Large intestine (tissue), 3 donors: ENCODE measurements at regions not wholly inside any gene's neighbourhood (a gene's known extent, or its start where the extent isn't known, plus 50 kb on each side); places are given as distances from the start of the nearest gene placed in this dataset.

ENCODE experiments used
- DNase-seq, 2 donors: peaks; one replicate each; pipeline versions ENCODE4 v3.0.0 to v3.0.0-alpha.2; 2013
- H3K27ac ChIP-seq: one replicate; pipeline ENCODE4 v1.5.1; 2013; ENCODE audit warnings: low read length
- H3K27me3 ChIP-seq: 2 replicates; pipeline ENCODE4 v1.6.1; 2013; ENCODE audit warnings: low read length; ENCODE audit not compliant: control insufficient read depth, insufficient read depth
- H3K36me3 ChIP-seq: 2 replicates; pipeline ENCODE4 v1.6.1; 2013; ENCODE audit warnings: low read length; ENCODE audit not compliant: control insufficient read depth, insufficient read depth
- H3K4me1 ChIP-seq: one replicate; pipeline ENCODE4 v1.6.1; 2013; ENCODE audit warnings: low read length; ENCODE audit not compliant: control insufficient read depth, insufficient read depth
- H3K4me3 ChIP-seq: one replicate; pipeline ENCODE4 v1.5.1; 2013; ENCODE audit warnings: low read length
- H3K9me3 ChIP-seq: one replicate; pipeline ENCODE4 v1.6.1; 2013; ENCODE audit warnings: mild to moderate bottlenecking, low read depth, low read length, moderate library complexity; ENCODE audit not compliant: control insufficient read depth
- WGBS: methylation state at CpG from one replicate; pipeline ENCODE4 v1.1.5; 2013; ENCODE audit warnings: low lambda C conversion rate; ENCODE audit not compliant: insufficient coverage; 5-methylcytosine and 5-hydroxymethylcytosine counted together

DNA sequence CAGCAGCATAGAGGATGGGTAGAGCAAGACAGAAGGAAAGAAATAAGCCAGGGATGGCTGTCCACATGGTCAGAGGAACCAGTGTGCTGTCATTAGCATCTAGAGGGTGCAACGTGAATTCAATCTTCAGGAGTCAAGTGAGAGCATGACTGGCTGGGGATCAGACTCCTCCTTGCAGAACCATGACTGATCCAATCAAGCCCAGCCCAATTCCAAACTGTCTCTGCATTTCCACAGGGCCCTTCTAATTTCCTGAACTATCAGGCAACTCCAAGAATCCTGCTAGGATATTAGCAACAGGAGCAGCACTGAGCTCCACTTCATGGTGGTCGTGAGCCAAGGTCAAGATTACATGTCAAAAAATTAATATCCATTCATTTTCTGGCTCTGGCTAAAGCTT is 166.8 kb upstream of the CAMK1G start:
- H3K27ac ChIP-seq, result no peak overlapping the region
- no peak for DNase-seq
- no peaks in the 10 kb centered on the region for H3K27me3 ChIP-seq
- H3K36me3 ChIP-seq, result no peaks in the 10 kb centered on the region
- peaks cover 6% of the 10 kb centered on the region for H3K4me1 ChIP-seq
- no peak overlapping the region for H3K4me3 ChIP-seq
- WGBS, result no CpG with 5 or more reads among the region's 2 CpGs
- no peaks in the 10 kb centered on the region for H3K9me3 ChIP-seq

DNA sequence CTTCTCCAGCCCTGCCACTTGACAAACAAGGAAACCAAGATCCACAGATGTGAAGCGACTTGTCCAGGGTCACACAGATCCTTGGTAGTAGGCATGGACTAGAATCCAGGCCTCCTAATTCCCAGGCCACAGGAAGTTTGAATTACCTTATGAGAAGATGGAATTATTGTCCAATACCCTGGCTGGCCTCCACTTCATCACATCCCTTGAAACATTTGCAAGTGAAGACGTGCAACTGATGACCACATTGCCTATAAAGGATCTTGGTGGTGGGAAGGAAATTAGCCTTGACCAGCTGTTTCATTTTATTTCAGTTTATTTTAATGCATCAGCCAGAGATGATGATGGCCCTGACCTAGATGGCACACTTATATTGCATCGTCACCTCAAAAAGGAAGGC is 165.8 kb upstream of the CAMK1G start:
- whole genome bisulfite sequencing, result 83% methylated on average over 1 of the region's 3 CpGs
- no peaks in the 10 kb centered on the region for H3K27me3 ChIP-seq
- DNase-seq, result no peak
- H3K27ac ChIP-seq, result no peak overlapping the region
- no peaks in the 10 kb centered on the region for H3K9me3 ChIP-seq
- no peaks in the 10 kb centered on the region for H3K36me3 ChIP-seq
- peaks cover 11% of the 10 kb centered on the region for H3K4me1 ChIP-seq
- no peak overlapping the region for H3K4me3 ChIP-seq

DNA sequence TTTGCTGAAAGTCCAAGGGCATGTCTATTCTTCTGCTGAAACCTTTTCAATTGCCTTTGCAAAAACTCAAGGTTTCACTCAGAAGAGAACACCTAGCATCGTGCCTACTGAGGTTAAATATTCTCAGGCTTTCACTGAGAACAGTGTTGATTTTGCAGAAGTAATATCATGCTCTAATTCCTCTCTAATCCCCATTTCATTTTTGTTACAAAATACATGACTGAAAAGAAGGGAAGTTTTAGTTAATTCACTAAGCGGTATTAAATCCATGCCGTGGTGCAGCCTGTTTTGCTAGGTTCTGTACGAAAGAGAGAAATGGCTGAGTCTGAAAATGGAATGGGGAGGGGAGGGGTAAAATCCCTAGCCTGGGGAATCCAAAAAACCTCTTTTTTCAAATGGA is 163.2 kb upstream of the CAMK1G start:
- H3K36me3 ChIP-seq, result no peaks in the 10 kb centered on the region
- H3K27ac ChIP-seq, result no peak overlapping the region
- DNase-seq, result no peak
- no peaks in the 10 kb centered on the region for H3K9me3 ChIP-seq
- peaks cover 11% of the 10 kb centered on the region for H3K4me1 ChIP-seq
- WGBS, result 95% methylated on average over 4 of the region's 4 CpGs
- no peak overlapping the region for H3K4me3 ChIP-seq
- no peaks in the 10 kb centered on the region for H3K27me3 ChIP-seq

DNA sequence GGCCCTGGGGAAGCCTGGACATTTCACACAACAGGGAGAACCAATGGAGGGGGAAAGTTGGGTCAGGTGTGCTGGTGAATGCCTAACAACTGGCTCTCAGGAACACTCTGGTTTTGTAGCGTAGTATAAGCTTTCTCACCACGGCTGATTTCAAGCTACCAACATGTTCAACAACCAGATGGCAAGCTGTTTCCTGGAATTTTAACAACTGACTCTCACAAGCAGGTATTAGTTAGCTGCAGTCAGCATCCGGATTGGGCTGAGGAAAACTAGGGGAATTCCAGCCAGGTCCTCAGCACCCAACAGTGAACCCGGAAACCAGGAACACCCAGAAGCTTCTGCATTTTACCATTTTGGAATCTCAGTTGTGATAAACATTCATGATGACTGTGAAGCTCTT is 162.3 kb upstream of the CAMK1G start:
- H3K9me3 ChIP-seq, result no peaks in the 10 kb centered on the region
- no peak overlapping the region for H3K27ac ChIP-seq
- peaks cover 6% of the 10 kb centered on the region for H3K4me1 ChIP-seq
- H3K27me3 ChIP-seq, result no peaks in the 10 kb centered on the region
- no peak overlapping the region for H3K4me3 ChIP-seq
- DNase-seq, result no peak
- H3K36me3 ChIP-seq, result no peaks in the 10 kb centered on the region
- no CpG with 5 or more reads among the region's 4 CpGs for WGBS

DNA sequence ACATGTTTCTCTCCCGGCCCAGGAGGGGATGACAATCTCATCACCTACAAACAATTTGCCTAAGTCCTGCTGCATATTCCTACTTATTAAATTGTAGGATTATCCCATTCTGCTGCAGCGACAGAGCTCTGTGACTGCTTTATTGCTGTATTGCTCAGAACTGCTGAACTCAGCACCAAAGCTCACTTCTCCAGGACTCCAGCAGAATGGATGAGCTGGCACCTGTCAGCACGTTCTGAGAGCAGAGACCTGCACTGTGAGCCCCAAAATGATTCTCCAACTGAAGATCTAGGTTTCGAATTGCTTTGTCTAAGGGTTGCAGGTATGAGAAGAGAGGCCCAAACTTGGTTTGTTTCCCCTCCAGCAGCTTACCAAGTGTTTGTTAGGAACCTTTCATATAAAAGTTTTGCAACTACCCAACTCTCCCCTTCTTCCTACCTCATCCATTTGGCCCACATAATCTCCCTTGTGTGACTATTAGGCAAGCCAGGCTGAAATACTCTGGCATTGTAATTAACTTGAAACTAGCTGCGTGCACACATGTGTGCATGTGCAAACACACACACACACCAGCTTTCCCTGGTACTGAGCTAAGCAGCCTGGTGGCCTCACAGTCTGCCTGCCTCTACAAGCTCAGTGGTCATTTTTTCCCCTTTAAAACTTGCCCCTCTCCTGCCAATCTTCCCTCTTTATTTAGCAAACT is 161.4 kb upstream of the CAMK1G start:
- Histone ChIP-seq H3K9me3 (no peaks in the 10 kb centered on the region), H3K27ac (no peak overlapping the region), H3K27me3 (no peaks in the 10 kb centered on the region), H3K4me1 (peaks cover 6% of the 10 kb centered on the region), H3K4me3 (no peak overlapping the region), H3K36me3 (no peaks in the 10 kb centered on the region)
- WGBS, result no CpG with 5 or more reads among the region's 5 CpGs
- DNase-seq, result peak in 1 of 2 donors; percentile 38

DNA sequence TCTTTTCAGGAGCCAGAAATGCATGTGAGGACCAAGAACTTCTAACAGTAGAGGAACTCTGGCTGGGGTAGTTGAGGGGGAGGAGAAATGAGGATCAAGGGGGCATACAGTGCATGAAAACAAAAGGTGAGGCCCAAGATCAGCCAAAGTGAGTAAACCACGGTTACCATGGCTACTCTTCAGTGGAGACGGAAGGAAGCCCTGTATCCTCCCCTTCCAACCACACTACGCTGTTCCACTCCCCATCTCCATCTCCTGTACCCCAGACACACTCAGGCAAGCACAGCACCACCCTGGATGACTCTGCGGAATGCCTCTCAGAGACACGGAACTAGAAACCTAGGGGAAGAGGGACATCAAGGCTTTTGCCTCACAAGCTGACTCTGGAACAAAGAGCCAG is 157.6 kb upstream of the CAMK1G start:
- Histone ChIP-seq H3K4me1 (peaks cover 33% of the 10 kb centered on the region), H3K4me3 (no peak overlapping the region), H3K9me3 (no peaks in the 10 kb centered on the region), H3K36me3 (no peaks in the 10 kb centered on the region), H3K27ac (no peak overlapping the region), H3K27me3 (no peaks in the 10 kb centered on the region)
- 60% methylated on average over 1 of the region's 5 CpGs for WGBS
- no peak for DNase-seq

DNA sequence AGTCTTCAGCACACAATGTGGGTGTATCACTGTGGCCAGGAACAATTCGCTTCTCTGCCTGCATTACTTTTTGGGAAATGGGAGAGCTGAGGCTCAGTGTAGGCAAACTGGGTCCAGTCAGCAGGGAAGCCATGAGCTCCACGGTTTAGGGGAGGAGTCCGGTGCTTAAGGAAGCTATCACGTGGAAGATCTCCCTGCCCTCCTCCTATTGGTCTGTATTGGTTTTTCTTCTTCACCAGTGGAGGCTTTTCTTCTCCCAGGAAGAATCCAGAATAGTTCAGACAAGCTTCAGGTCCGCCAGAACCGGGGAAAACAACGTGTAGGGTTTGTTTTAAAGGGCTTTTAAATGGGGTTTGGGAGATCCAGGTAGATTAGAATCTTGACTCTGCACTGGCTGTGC is 156.2 kb upstream of the CAMK1G start:
- Histone ChIP-seq H3K36me3 (no peaks in the 10 kb centered on the region), H3K4me1 (peaks cover 38% of the 10 kb centered on the region), H3K9me3 (no peaks in the 10 kb centered on the region), H3K27me3 (no peaks in the 10 kb centered on the region), H3K27ac (no peak overlapping the region), H3K4me3 (no peak overlapping the region)
- WGBS, result no CpG with 5 or more reads among the region's 7 CpGs
- DNase-seq, result no peak

DNA sequence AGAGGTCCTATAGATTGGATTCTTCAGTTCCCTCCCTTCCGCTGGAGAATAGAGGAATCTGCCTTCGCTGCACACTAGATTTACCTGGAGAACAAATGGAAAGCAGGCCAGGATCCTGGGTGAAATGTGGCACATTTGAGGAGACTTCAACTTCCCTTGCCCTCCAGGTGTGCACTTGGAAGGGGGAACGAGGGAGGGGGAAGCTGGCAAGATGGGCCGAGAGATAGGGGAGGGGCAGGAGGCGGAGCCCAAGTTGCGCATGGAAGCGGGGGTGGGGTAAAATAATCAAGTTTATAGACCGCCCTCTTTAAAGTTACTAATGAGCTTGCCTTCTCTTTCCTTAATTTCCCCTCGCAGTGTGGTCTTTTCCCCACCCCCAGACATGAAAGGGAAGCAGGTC is 155.7 kb upstream of the CAMK1G start:
- no peak overlapping the region for H3K27ac ChIP-seq
- H3K4me1 ChIP-seq, result peaks cover 38% of the 10 kb centered on the region
- H3K9me3 ChIP-seq, result no peaks in the 10 kb centered on the region
- H3K36me3 ChIP-seq, result no peaks in the 10 kb centered on the region
- no peak for DNase-seq
- H3K4me3 ChIP-seq, result no peak overlapping the region
- 100% methylated on average over 2 of the region's 9 CpGs for WGBS
- H3K27me3 ChIP-seq, result no peaks in the 10 kb centered on the region

DNA sequence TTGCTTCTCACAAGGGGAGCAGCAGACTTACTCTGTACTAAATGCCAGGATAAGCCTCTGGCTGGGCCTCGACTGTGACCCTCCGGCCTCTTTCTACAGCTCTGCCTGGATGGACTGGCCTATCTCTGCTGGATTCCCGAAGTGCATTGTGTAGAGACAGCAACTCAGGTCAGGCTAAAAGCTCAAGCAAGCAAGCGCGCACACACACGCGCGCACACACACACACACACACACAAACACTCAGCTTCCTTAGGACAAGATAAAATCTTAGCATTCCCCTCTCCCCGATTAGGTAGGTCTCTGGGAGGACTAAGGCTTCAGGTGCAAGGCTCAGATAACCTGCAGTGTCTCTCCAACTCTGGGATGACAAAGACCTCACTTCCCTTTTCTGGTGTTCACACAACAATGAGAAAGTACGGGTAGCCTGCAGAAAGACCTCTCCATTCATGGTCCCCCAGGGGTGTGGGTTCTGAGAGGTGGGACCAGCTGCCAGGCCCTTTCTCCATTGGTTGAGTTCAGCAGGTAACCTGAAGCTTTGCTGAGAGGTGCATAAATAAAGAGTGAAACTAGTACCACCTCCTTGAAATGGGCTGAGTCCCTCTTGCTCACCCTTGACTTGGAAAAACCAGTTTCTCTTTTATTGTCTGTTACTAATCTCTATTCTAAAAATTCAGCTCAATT is 155.1 kb upstream of the CAMK1G start:
- Histone ChIP-seq H3K27me3 (no peaks in the 10 kb centered on the region), H3K4me3 (no peak overlapping the region), H3K9me3 (no peaks in the 10 kb centered on the region), H3K27ac (no peak overlapping the region), H3K4me1 (peaks cover 42% of the 10 kb centered on the region), H3K36me3 (no peaks in the 10 kb centered on the region)
- peak; percentile 9 to 58 for DNase-seq
- WGBS, result no CpG with 5 or more reads among the region's 10 CpGs

DNA sequence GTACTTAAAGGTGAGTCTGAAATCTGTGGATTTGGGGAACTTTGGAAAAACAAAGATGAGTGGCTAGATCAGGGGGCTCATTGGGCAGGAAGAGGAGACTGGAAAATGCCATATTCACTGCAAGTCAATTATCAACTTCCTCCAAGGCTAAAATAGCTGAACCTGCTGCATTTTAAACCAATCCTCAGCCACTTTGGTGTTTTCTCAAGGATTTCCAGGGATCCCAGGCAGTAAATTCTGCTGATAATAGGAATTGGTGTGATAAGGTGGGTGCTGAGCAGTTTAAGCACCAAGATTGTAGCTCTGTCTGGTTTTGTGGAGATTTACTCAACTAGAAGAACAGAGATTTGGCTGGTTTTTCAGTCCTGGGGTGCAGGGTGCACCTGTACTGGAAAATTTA is 153.9 kb upstream of the CAMK1G start:
- Histone ChIP-seq H3K4me1 (peaks cover 42% of the 10 kb centered on the region), H3K27ac (no peak overlapping the region), H3K27me3 (no peaks in the 10 kb centered on the region), H3K9me3 (no peaks in the 10 kb centered on the region), H3K36me3 (no peaks in the 10 kb centered on the region), H3K4me3 (no peak overlapping the region)
- peak; percentile 12 to 60 for DNase-seq

DNA sequence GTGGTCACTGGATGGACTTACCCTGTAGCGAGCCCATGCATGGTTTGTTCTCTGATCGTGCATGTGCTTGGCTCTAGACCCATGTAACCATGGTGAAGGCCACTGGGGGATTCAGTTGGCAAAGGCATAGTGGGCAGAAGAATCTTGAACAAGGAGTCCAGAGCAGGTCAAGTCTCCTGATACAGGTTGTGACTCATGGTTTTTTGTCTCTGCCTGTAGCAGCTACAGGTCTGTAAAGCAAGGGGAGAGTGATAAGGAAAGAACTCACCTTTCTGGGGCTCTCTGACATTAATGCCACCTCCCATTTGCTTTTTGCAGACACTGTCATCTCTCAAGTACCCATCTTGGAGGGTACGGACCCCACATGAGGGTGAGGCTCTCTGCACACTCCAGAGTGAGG is 153.4 kb upstream of the CAMK1G start:
- Histone ChIP-seq H3K4me1 (peaks cover 42% of the 10 kb centered on the region), H3K27ac (no peak overlapping the region), H3K27me3 (no peaks in the 10 kb centered on the region), H3K9me3 (no peaks in the 10 kb centered on the region), H3K4me3 (no peak overlapping the region), H3K36me3 (no peaks in the 10 kb centered on the region)
- no CpG with 5 or more reads among the region's 3 CpGs for WGBS
- no peak for DNase-seq
